Chondrocyte (in vitro differentiated cells): ENCODE measurements at regions not wholly inside any gene's neighbourhood (a gene's known extent, or its start where the extent isn't known, plus 50 kb on each side); places are given as distances from the start of the nearest gene placed in this dataset.

Experiments used
- DNase-seq: peaks from one replicate; pipeline ENCODE4 v3.0.0; 2021; ENCODE audit warnings: mixed read lengths, low spot score
- H3K27ac Mint-ChIP-seq: one replicate; pipeline ENCODE4 v1.8.0; 2021; ENCODE audit warnings: mild to moderate bottlenecking, moderate library complexity, mixed read lengths; ENCODE audit not compliant: unreplicated experiment
- H3K27me3 Mint-ChIP-seq: 2 replicates; pipeline ENCODE4 v1.8.0; 2021; ENCODE audit warnings: low read depth, mixed read lengths
- H3K36me3 Mint-ChIP-seq: 2 replicates; pipeline ENCODE4 v1.8.0; 2021; ENCODE audit warnings: low read depth, mixed read lengths
- H3K4me1 Mint-ChIP-seq: 2 replicates; pipeline ENCODE4 v1.8.0; 2021; ENCODE audit warnings: low read depth, mild to moderate bottlenecking, mixed read lengths
- H3K4me3 Mint-ChIP-seq: one replicate; pipeline ENCODE4 v1.8.0; 2021; ENCODE audit warnings: mild to moderate bottlenecking, moderate library complexity, mixed read lengths; ENCODE audit not compliant: unreplicated experiment
- H3K9me3 Mint-ChIP-seq: 2 replicates; pipeline ENCODE4 v1.8.0; 2021; ENCODE audit warnings: low read depth, mixed read lengths
- TF ChIP-seq, protein P1 (sequence below): fragments of 200-600 bp; sonication (generic); IDR thresholded peaks from 2 replicates; pipeline ENCODE4 v1.5.0; 2021; ENCODE audit warnings: antibody characterized with exemption, mild to moderate bottlenecking, moderate library complexity

DNA sequence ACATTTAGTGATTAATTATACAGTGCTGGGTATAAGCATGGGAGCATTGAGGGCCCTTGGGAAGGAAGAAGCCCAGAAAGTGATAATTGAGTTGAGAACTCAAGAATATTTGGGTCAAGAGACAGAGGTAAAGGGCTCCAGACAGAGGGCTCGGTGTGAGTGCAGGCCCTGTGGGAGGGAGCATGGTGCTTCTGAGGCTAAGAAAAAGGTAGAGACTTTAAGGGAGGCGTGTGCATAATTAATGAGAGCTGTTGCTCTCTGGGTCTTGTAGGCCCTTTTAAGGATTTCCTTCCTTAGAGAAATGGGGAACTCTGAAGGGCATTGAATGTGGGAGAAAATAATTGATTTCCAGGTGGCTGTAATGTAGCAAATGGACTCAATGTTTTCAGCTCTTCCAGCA lies 735.0 kb upstream of the POU3F3 start:
- Mint-ChIP-seq H3K9me3 (no peaks in the 10 kb centered on the region), H3K36me3 (no peaks in the 10 kb centered on the region), H3K4me3 (no peak overlapping the region), H3K27ac (no peak overlapping the region), H3K27me3 (peaks cover 4% of the 10 kb centered on the region), H3K4me1 (no peaks in the 10 kb centered on the region)
- TF ChIP-seq, protein P1, sequence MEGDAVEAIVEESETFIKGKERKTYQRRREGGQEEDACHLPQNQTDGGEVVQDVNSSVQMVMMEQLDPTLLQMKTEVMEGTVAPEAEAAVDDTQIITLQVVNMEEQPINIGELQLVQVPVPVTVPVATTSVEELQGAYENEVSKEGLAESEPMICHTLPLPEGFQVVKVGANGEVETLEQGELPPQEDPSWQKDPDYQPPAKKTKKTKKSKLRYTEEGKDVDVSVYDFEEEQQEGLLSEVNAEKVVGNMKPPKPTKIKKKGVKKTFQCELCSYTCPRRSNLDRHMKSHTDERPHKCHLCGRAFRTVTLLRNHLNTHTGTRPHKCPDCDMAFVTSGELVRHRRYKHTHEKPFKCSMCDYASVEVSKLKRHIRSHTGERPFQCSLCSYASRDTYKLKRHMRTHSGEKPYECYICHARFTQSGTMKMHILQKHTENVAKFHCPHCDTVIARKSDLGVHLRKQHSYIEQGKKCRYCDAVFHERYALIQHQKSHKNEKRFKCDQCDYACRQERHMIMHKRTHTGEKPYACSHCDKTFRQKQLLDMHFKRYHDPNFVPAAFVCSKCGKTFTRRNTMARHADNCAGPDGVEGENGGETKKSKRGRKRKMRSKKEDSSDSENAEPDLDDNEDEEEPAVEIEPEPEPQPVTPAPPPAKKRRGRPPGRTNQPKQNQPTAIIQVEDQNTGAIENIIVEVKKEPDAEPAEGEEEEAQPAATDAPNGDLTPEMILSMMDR = no peak
- DNase-seq = no peak

DNA sequence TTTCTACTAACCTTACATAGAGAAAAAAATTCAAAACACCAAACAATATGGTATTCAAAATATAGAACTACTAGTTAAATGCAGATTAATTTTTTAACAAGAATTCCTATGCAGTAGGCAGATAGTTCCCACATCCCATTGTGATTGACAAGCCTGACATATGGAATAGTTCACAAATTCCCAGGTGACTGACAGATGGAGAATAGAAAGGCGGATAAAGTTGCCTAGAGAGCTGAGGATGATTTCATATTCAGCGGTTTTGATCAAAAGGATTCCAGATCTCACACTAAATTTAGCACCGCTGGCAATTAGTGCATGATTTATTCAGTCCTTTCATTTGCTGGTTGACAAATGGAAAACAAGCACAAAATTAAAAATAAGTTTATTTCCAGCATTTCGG lies 733.7 kb upstream of the POU3F3 start:
- Mint-ChIP-seq H3K9me3 (no peaks in the 10 kb centered on the region), H3K4me3 (no peak overlapping the region), H3K4me1 (no peaks in the 10 kb centered on the region), H3K27ac (no peak overlapping the region), H3K27me3 (peaks cover 4% of the 10 kb centered on the region), H3K36me3 (no peaks in the 10 kb centered on the region)
- TF ChIP-seq, protein P1 = no peak
- DNase-seq = no peak

DNA sequence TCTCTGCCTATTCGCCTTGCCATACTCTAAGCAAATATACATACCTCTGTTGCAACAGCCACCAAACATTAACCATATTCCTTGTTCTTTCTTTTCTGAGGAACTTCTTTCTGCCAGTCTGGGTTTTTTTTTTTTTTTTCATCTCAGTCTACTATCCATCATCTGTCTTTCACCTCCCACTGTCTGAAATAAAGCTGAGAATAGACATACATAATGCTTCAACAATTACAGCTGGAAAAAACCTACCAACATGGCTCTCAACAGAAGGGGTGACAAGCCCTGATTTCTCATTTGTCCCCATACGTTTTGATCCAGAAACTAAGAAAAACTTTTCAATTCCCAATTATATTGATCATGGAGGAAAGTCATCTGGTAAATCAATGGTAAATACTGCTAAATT lies 728.8 kb upstream of the POU3F3 start:
- no peaks in the 10 kb centered on the region for H3K9me3 Mint-ChIP-seq
- no peaks in the 10 kb centered on the region for H3K36me3 Mint-ChIP-seq
- H3K27ac Mint-ChIP-seq = no peak overlapping the region
- peaks cover 7% of the 10 kb centered on the region for H3K27me3 Mint-ChIP-seq
- H3K4me1 Mint-ChIP-seq = no peaks in the 10 kb centered on the region
- no peak for DNase-seq
- TF ChIP-seq, protein P1 = no peak
- H3K4me3 Mint-ChIP-seq = no peak overlapping the region

DNA sequence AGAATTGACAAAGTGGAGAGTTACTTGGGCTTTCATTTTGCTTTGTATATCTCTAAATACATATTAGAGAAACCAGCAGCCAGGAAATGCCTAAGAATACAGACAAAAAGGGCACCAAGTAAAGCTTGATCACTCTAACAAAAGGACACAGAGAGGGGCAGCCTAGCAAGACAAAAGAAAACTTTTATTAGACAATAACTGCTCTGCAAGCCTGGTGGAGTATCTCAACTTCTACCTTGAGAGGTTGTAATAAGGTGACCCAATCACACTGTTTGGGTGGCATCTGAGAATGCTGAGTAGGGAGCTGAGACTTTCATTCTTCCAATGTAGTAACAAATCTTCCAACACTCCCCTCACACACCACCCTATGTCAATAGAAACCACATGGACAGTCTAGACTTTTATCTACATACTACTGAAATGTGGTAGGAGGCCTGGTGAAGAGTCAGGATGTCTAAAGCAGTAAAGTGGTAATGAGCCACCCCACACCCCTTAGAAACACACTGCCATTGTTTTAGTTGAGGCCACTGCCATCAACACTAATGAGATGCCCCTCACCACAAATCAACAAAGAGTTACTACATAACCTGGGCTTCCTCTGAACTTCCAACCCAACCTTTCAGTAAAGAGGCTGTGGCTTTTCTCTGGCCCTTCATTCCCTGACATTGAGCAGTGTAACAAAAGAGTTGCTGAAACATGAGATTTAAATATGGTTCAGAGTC lies 726.7 kb upstream of the POU3F3 start:
- Mint-ChIP-seq H3K4me1 (no peaks in the 10 kb centered on the region), H3K36me3 (no peaks in the 10 kb centered on the region), H3K9me3 (no peaks in the 10 kb centered on the region), H3K27ac (no peak overlapping the region), H3K4me3 (no peak overlapping the region), H3K27me3 (peaks cover 3% of the 10 kb centered on the region)
- no peak for DNase-seq
- TF ChIP-seq, protein P1 = no peak

DNA sequence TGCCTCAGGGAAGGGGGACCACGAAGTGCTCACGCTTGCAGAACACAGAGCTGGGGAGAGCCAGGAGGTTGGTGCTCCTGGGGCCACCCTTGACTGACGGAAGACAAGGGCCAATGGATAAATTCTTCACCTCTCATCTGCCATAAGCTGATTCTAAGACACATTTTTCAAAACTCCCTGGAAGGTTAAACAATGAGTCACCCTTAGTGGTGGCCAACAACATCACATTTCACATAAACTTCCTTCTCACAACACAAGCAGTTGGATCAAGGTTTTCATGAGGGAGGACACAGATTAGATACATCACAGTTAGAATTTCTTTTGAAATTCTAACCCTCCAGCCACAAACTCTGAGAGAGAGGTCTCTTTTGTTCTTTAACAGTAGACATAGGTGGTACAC lies 713.6 kb upstream of the POU3F3 start:
- TF ChIP-seq, protein P1 = no peak
- no peak overlapping the region for H3K4me3 Mint-ChIP-seq
- no peaks in the 10 kb centered on the region for H3K36me3 Mint-ChIP-seq
- no peaks in the 10 kb centered on the region for H3K27me3 Mint-ChIP-seq
- no peak for DNase-seq
- H3K4me1 Mint-ChIP-seq = peaks cover 10% of the 10 kb centered on the region
- peaks cover 2% of the 10 kb centered on the region for H3K9me3 Mint-ChIP-seq
- no peak overlapping the region for H3K27ac Mint-ChIP-seq
